Inflammatory macrophage (primary cell): ENCODE measurements at regions not wholly inside any gene's neighbourhood (a gene's known extent, or its start where the extent isn't known, plus 50 kb on each side); places are given as distances from the start of the nearest gene placed in this dataset.

ENCODE experiments used
- DNase-seq, 2 donors: peaks; one replicate each; pipeline ENCODE4 v3.0.0-alpha.2; 2020 to 2022

GRCh38 chr6:87935196-87935595 is 112.4 kb upstream of the SPACA1 start:
- DNase-seq, result no peak

GRCh38 chr6:87932361-87932760 is 115.3 kb upstream of the SPACA1 start:
- no peak for DNase-seq

GRCh38 chr6:87929843-87930288 is 117.8 kb upstream of the SPACA1 start:
- peak; percentile 75 to 79 for DNase-seq

DNA sequence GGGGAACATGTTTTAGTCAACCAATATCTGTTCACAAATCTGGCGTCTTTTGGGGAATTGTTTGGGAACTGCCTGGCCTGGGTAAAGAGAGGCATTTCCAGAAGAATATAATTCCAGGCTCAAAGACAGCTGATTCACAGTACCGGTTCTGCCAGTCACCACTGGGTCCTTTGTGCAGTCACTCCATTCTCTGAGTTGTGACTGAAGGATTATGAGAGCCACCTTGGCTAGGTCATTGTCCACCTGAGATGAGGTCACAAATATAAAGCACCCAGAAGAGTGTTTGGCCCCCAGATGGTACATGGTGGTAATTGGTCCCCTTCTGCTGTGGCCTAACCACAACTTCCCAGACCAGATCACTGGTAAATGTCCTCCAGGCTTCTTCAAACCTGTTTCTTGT is 121.0 kb upstream of the SPACA1 start:
- no peak for DNase-seq

DNA sequence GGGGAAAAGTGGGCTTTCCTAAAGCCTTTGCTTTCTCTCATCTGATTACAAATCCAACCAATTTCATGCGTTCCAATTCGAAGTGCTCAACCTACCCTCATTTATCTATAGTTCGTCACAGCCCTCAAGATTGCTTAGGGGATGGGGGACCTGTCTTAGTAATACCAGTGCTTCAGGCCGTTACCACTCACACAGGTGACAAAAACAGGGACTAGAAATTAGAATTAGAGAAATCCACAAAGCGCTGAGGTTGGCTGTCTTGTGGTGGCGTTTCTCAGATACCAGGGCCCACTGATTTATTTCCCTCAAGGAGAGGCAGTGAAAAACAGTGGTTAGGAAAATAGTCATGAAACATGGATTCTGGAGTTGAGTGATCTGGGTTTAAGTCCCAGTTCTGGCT is 121.6 kb upstream of the SPACA1 start:
- DNase-seq, result no peak

DNA sequence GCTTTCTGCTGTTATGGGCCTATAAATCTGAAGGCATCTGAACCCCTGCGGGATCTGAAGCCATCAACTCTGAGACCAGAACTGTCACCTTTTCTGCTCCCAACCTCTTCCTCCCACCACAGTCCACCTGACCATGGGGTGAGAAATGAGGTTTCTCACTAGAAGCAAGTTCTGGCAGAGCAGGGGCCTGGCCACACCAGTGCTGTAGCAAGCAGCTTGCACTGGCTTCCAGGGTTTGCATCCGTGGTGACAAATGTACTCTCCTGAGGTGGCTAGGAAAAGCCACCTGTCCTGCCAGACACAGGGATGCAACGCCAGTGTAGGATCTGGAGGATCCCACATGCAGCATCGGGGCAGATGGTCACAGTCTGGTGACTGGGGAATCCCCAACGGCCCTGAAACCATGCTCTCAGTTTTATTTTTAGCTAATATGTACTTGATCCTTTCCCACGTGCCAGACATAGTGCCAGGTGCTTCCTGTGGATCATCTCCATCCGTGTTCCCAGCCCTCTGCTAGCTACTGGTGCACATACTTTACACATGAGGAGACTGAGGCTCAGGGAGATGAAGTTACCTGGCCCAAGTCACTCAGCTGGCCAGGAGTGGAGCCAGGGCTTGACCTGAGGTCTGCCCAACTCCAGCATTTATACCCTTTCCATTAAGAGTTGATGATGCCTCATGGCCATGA is 122.1 kb upstream of the SPACA1 start:
- DNase-seq, result no peak

DNA sequence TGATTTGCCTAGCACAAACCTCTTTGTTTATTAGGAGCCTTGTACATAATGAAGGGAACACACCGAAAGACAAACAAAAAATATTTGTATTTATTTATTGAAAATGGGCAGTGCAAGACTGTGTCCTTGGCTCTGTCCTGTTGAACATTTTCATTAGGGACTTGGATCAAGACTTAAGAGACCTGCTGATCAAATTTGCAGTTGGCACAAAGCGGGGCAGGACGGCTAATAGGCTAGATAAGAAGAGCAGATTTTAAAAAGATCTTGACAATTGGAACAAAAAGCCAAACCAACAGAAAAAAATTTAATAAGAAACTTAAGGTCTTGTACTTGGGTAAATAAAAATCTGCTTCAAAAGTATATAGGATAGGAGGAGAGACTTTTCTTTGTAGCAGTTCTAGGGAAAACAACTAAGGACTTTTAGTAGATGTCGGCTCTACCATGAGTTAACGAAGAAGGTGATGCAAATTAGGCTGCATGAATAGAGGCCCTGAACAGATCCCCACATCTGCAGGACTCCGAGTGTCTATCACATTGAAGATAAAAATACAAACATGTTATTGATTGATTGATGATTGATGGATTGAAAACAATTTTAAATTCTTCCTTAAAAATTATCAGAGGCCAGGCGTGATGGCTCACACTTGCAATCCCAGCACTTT is 124.1 kb upstream of the SPACA1 start:
- DNase-seq, result no peak

- DNase-seq, result peak; percentile 47 to 66
These were observed 124.7 kb upstream of the SPACA1 start for GRCh38 chr6:87922947-87923330.

GRCh38 chr6:87922196-87922946 is 125.3 kb upstream of the SPACA1 start:
- no peak for DNase-seq

GRCh38 chr6:87921034-87921433 is 126.6 kb upstream of the SPACA1 start:
- no peak for DNase-seq

GRCh38 chr6:87920245-87920644 is 127.4 kb upstream of the SPACA1 start:
- DNase-seq, result no peak

DNA sequence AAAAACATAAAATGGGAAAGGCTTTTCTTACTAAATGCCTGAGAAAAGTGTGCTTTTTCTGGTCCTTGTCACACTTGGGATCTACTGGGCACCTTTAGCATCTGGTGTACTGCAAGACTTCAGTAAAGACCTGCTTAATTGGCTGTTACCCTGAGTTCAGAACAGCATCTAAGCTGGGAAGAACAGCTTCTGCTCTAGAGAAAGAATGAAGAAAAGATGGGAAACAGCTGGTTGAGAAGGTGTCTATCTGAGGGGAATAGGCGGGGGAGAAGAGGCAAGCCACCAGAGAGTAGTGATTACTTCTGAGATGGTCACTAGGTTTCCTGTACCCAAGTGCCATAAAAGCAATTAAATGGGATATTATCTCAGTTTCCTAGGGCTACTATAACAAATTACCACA is 128.2 kb upstream of the SPACA1 start:
- DNase-seq, result no peak

DNA sequence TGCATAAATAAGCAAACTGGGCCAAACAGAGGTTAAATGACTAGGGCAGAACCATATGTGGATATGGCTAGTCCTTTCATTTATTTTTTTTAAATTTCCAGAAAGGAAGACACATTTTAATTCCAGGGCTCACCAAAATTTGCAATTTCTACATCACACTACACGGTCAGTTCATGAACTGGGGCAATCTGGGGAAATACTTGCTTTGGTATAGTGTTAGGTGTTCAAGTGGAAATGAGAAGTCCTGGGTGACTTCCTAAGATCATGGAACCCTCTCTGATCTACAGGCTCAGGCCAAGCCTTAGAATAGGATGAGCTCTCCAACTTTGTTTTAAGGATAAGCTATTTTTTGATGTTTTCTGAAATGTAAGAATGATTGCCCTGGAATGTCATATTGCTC is 128.6 kb upstream of the SPACA1 start:
- DNase-seq, result no peak

GRCh38 chr6:87918461-87918941 is 129.1 kb upstream of the SPACA1 start:
- DNase-seq, result no peak

- DNase-seq, result no peak
These were observed 129.8 kb upstream of the SPACA1 start for GRCh38 chr6:87917886-87918285.

- no peak for DNase-seq
These were observed 131.2 kb upstream of the SPACA1 start for GRCh38 chr6:87916446-87916845.

DNA sequence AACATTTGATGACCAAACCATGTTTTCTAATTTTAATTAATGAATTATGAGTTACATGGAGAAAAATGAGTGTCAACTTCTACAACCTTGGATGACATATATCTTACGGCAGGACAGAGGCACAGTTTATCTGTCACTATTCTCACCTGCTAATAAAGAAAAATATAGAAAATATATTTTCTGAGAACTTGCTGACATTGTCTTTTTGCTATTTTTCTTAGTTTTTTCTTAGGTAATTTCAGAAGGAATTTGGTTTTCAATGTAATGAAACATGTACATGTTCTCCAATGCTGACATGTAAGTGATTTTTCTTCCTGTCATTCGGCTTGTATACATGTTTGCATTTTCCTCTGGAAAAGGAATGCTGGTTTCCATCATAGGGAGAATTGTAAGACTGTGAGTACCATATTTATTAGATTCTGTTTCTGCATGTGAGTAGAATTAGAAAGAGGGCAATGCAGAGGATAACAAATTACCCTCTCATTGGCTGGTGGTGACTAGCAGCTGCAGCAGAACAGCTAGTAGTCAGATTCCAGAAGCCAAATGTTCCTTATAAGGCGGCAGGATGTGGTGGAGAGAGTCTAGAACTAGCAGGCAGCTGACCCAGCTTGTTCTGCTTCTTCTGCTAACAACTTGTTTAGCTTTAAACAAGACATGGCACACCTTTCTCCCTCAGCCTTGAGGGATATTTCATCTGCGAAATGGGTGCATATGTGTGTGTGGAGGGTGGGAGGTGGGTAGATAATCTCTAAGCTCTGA is 132.8 kb upstream of the SPACA1 start:
- DNase-seq, result no peak

DNA sequence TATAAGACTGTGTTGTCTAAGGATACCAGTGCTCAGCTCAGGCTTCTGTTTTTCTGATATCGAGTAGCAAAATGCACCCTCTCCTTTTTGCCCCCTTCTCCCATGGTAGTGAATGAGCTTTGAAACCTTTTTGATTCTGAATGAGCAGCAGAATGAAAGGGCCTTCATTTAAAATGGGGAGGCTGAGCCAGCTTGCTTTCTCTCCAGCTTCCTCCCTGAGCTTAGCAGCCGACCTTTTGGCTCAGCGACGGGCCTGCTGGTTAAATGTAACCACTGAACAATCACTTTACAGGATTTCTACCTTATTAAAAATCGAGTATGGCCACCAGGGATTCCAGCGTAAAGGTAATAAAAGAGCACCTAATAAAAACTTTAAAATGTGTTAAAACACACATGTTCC is 133.7 kb upstream of the SPACA1 start:
- DNase-seq, result no peak

- no peak for DNase-seq
These were observed 135.5 kb upstream of the SPACA1 start for GRCh38 chr6:87912102-87912501.

GRCh38 chr6:87909849-87910248 is 137.8 kb upstream of the SPACA1 start:
- no peak for DNase-seq

- DNase-seq, result no peak
These were observed 138.4 kb upstream of the SPACA1 start for GRCh38 chr6:87908978-87909811.

DNA sequence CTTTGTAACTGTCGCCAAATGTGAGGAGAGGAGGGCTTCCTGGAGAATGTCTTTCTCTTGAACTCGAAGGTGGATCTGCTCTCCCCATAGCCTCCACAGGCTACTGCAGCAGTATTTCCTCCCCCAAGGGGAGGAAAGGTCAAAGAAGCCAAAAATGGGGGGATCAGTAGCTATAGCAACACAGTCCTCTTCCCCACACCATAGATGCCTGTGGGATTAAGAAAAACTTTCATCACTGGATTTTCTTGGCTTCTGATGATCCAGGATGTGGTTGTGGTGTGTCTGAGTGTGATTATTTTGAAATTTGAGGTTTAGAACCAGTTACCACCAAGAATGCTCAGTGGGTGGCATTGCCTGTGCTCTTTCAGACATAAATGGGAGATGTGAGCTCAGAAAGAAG is 140.1 kb upstream of the SPACA1 start:
- no peak for DNase-seq
